ENCODE measurements at regions not wholly inside any gene's neighbourhood (a gene's known extent, or its start where the extent isn't known, plus 50 kb on each side); places are given as distances from the start of the nearest gene placed in this dataset.
A peak's percentile ranks its signal among the peaks of the same experiment; 100 is the strongest.

DNA sequence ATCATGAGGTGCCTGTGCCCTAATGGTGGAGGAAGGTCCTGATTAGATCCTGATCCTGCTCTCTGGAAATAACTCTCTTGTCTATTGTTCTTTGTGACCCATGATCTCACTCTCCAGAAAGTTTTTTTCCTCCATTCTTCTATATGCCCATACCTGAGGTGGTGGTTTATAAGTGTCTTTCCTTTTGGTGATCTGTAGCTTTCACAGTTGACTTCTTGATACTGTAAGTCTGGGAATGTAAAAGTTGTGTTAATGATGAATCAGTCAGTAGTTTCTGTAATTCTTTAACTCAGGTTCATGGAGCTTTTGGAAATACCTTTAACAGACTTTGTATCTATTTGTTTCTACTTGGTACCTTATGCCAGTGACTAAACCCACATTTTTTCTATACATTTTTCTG, 444.0 kb upstream of the FLRT2 start:
- H3K27me3 ChIP-seq (ENCODE audit: control insufficient read depth, insufficient read depth, low read length) = no peaks in the 10 kb centered on the region
- no peak for FAIRE-seq
- H3K36me3 ChIP-seq (ENCODE audit: control insufficient read depth, insufficient read depth, low read length) = no peaks in the 10 kb centered on the region
- DNase-seq (ENCODE audit: low read depth) = no peak
- TF ChIP-seq, protein P1, sequence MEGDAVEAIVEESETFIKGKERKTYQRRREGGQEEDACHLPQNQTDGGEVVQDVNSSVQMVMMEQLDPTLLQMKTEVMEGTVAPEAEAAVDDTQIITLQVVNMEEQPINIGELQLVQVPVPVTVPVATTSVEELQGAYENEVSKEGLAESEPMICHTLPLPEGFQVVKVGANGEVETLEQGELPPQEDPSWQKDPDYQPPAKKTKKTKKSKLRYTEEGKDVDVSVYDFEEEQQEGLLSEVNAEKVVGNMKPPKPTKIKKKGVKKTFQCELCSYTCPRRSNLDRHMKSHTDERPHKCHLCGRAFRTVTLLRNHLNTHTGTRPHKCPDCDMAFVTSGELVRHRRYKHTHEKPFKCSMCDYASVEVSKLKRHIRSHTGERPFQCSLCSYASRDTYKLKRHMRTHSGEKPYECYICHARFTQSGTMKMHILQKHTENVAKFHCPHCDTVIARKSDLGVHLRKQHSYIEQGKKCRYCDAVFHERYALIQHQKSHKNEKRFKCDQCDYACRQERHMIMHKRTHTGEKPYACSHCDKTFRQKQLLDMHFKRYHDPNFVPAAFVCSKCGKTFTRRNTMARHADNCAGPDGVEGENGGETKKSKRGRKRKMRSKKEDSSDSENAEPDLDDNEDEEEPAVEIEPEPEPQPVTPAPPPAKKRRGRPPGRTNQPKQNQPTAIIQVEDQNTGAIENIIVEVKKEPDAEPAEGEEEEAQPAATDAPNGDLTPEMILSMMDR (IDR thresholded peaks at IDR 0.05; ENCODE audit: insufficient read depth, low read length, severe bottlenecking) = no peak
- H3K4me3 ChIP-seq (ENCODE audit: low read depth, low read length) = no peak overlapping the region

DNA sequence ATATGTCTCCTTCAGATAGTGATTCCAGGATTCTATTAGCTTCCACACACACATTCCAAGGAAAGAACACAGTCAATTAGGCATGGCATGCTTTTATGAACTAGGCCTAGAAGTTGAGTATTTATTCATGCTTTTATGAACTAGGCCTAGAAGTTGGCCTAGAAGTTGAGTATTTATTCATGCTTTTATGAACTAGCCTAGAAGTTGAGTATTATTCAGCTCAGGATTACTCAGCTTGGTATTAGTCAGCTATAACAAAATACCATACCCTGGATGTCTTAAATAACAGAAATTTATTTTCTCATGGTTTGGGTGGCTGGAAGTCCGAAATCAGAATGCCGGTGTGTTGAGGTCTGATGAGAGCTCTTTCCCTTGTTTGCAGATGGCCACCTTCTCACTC, 442.7 kb upstream of the FLRT2 start:
- Histone ChIP-seq H3K27me3 (ENCODE audit: control insufficient read depth, insufficient read depth, low read length) (no peaks in the 10 kb centered on the region), H3K36me3 (ENCODE audit: control insufficient read depth, insufficient read depth, low read length) (no peaks in the 10 kb centered on the region), H3K4me3 (ENCODE audit: low read depth, low read length) (no peak overlapping the region)
- FAIRE-seq (no peak), DNase-seq (ENCODE audit: low read depth) (peak; percentile 61)
- TF ChIP-seq, protein P1 (IDR thresholded peaks at IDR 0.05; ENCODE audit: insufficient read depth, low read length, severe bottlenecking) = no peak

DNA sequence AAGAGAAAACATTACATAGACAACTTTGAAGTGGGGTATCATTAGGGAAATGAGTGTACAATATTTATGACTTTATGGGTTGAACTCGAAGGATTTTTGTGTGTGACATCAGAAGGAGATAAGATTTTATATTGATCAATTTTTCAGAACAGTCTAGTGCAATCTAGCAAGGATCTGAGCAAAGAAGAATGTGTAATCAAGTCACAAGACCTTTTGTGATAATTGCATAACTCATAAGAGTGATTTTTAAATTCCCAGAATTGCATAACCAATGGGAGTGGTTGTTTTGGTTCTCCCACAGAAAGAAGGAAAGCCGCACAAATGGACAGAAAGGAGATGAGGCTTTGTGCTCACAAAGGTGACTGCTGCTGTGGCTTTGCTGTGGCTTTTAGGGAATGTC, 441.8 kb upstream of the FLRT2 start:
- TF ChIP-seq, protein P1 (IDR thresholded peaks at IDR 0.05; ENCODE audit: insufficient read depth, low read length, severe bottlenecking) = no peak
- H3K36me3 ChIP-seq (ENCODE audit: control insufficient read depth, insufficient read depth, low read length) = no peaks in the 10 kb centered on the region
- peak; percentile 76 for DNase-seq (ENCODE audit: low read depth)
- FAIRE-seq = no peak
- no peak overlapping the region for H3K4me3 ChIP-seq (ENCODE audit: low read depth, low read length)
- no peaks in the 10 kb centered on the region for H3K27me3 ChIP-seq (ENCODE audit: control insufficient read depth, insufficient read depth, low read length)

DNA sequence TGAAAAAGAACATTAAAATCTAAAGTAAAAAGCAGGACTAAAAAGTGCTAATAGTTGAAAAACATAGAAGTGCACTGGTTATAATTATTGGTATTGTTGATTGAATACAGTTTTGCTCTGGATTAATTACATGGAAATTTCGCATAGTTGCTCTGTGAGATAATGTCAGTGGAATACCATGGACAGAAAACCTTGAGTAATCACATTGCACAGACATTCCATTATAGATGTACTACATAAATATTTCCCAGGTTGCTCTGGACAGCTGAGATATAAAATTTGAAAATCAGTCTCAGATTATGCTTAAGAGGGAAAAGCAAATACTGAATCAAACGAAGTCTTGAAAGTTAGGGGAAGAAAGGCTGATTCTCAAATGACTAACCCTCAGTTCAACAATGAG, 439.3 kb upstream of the FLRT2 start:
- TF ChIP-seq, protein P1 (IDR thresholded peaks at IDR 0.05; ENCODE audit: insufficient read depth, low read length, severe bottlenecking) = no peak
- peak; percentile 8 for DNase-seq (ENCODE audit: low read depth)
- no peaks in the 10 kb centered on the region for H3K36me3 ChIP-seq (ENCODE audit: control insufficient read depth, insufficient read depth, low read length)
- H3K4me3 ChIP-seq (ENCODE audit: low read depth, low read length) = no peak overlapping the region
- H3K27me3 ChIP-seq (ENCODE audit: control insufficient read depth, insufficient read depth, low read length) = no peaks in the 10 kb centered on the region
- FAIRE-seq = no peak

DNA sequence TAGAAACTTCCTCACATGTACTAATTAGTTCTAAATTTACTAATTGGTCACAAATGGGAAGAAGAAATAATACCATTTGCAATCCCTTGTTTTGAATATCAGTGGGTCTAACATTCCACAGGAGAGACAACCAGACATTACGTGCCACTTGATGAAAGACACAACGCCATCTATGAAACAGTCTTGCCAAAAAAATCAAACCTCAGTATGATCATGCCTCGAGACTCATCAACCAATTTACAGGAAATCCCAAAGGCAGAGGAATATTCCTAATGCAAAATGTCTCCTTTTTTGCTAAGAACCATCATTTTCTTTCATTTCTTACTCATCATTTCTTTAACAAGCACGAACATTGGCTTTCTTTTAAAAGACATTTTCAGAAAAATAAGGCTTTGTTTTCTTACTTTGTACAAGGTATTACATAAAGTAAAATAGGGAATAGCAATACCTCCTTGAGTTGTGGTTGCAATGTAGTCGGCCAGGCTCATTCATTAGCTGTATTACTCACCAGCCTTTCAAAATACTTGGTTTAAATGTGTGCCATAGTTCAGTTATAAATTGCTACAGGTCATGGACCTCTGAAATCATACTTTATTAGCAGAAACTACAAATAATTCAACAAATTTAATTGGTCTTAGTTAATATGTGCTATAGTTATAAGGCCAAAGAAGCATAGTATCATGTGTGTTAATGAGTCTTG, 436.2 kb upstream of the FLRT2 start:
- H3K27me3 ChIP-seq (ENCODE audit: control insufficient read depth, insufficient read depth, low read length) = no peaks in the 10 kb centered on the region
- no peaks in the 10 kb centered on the region for H3K36me3 ChIP-seq (ENCODE audit: control insufficient read depth, insufficient read depth, low read length)
- peak; percentile 20 for DNase-seq (ENCODE audit: low read depth)
- no peak overlapping the region for H3K4me3 ChIP-seq (ENCODE audit: low read depth, low read length)
- no peak for FAIRE-seq
- TF ChIP-seq, protein P1 (IDR thresholded peaks at IDR 0.05; ENCODE audit: insufficient read depth, low read length, severe bottlenecking) = no peak

DNA sequence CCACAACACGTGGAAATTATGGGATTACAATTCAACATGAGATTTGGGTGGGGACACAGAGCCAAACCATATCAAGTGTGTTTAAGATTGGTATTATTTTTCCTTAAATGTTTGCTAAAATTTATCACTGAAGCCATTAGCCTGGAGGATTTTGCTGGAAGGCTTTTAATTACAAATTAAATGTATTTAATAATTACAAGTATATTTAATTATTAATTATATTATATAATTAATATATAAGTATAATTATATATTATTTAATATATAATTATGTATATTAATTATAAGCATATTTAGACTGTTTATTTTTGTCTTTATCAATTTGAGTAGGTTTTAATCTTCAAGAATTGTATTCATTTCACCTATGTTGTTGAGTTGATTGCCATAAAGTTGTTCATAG, 427.4 kb upstream of the FLRT2 start:
- DNase-seq (ENCODE audit: low read depth) (no peak), FAIRE-seq (no peak)
- no peaks in the 10 kb centered on the region for H3K36me3 ChIP-seq (ENCODE audit: control insufficient read depth, insufficient read depth, low read length)
- TF ChIP-seq, protein P1 (IDR thresholded peaks at IDR 0.05; ENCODE audit: insufficient read depth, low read length, severe bottlenecking) = no peak
- no peak overlapping the region for H3K4me3 ChIP-seq (ENCODE audit: low read depth, low read length)
- no peaks in the 10 kb centered on the region for H3K27me3 ChIP-seq (ENCODE audit: control insufficient read depth, insufficient read depth, low read length)
